ENCODE measurements at regions not wholly inside any gene's neighbourhood (a gene's known extent, or its start where the extent isn't known, plus 50 kb on each side); places are given as distances from the start of the nearest gene placed in this dataset.

DNA sequence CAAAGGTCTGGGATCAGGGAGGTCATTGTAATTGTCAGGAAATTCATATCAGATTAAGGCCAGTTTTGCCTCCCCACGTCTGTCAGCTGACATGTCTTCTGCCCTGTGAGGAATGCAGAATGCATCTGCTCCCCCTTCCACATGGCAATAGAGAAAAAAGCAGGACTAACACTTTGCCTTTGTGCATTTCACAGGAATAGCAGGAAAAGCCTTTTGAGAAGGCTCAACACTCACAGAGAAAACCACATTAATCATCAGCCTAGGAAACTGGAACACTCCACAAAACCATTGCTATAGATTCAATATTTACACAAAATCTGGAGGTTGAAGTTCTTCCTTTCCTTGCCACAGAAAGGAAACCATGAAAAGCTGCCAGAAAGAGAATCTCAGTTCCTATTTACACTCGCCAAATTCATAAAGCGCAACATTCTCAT, 165.2 kb upstream of the HES1 start:
- no peak for DNase-seq

DNA sequence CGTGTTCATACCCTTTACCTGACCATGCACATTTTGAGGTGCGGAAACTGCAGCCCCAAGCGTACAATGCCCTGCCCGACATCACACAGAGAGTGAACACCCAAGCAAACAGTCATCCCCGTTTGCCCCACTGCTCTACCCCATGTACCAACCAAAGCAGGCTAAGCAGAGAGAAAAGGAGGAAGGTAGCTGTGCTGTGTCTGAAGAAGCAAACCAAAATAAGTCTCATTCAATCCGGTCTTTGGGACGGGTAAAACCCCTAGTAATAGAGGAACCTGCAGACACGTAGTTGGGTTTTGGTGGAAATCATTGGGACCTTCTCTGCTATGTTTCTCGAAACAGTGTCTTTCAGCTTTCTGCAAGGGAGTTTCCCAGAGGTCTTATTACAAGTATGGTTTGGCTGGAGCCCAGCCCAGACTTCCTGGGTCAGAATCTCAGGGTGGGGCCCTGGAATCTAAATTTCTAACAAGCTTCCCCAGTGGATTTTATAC, 164.6 kb upstream of the HES1 start:
- no peak for DNase-seq

DNA sequence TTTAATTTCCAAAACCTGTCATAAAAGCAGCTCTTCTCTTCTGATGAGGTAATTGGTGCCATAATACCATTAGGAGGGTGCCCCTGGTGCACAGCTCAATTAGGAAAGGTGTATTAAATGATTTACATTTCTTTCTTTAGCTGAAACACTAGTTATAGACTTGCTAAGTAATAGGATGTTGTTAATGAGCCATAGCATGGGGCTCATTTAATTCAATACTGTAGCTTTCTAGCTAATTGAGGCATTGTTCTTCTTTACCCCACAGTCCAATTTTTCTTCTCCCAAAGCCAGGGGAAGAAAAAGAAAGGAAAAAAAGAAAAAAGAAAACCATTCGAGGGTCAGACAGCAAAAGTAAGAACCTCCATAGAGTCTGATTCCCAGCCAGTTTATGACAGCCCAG, 164.0 kb upstream of the HES1 start:
- no peak for DNase-seq

DNA sequence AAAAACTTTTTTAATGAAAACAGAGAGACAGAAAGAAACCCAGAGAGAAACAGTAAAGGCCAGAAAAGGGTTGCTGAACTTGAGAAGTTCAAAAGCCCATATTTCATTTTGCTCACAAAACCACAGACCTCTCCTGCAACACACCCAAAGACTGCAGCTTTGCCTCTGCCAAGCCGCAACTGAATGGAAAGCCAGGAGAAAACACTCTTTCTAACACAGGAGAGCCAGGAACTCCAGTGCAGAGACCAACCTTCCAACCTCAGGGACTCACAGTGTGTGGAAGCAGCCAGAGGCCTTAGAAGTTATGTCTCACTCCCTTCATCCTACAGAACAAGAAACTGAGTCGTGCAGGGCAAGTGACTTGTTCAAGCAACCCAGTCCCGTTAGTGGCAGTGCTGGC, 163.1 kb upstream of the HES1 start:
- DNase-seq = no peak

DNA sequence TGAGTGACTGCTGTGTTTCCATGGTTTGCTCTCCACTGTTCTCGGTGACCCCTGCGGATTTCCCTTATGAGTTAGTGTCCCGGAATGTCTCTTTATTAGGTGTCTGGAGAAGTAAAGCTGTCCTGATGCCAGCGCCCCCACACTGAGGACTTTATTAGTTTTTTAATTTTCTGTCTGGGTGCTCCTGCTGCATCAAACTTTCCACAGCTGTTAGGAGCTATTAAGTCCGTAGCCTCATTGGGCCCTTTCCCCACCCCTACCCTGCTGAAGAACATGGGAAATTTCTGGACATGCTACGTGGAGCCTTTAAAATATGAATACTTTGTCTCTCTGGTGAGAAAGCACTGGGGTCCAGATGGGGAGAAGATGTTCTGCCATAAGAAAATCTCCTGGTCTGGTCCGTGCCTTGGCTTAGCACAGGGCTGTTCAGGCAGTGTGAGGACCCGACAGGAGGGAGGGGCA, 161.7 kb upstream of the HES1 start:
- no peak for DNase-seq

DNA sequence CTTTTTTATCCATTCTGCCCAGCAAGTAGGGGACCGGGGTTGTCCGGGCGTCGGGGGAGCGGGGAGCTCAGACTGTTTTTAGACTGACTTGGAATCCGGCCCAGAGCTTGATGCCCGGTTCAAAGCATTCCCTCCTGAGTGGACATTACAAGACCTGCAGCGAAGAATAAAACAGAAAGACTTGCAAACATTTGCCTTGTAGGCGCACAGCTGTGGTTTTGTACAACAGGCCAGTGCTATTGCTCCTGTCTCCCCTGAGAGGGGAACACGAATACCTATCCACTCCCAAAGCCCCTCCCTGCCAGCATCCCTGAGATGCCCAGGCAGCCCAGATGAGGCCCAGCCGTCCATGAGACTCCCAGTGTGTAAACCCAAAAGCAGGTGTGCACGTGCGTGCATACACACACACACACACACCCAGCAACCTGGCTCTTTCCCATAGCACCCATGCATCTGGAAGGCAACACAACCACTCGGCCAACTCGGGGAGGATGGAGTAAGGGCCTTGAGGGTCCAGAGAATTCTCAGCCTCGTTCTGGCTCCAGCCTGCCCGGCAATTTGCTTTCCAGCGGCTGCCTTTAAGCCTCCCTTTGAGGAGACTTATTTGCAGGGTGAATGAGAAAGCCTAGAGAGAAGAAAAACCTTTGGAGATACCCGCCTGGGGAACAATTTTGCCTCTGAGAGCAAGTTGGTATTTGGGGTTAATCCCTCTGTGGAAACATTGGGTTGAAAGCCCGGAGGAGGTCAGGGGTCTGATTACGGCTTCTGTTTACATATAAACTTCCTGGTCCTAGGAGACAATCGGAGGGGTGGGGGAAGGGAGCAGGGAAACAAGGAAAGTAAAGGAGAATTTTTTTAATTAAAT, 161.0 kb upstream of the HES1 start:
- peak; percentile 74 for DNase-seq

DNA sequence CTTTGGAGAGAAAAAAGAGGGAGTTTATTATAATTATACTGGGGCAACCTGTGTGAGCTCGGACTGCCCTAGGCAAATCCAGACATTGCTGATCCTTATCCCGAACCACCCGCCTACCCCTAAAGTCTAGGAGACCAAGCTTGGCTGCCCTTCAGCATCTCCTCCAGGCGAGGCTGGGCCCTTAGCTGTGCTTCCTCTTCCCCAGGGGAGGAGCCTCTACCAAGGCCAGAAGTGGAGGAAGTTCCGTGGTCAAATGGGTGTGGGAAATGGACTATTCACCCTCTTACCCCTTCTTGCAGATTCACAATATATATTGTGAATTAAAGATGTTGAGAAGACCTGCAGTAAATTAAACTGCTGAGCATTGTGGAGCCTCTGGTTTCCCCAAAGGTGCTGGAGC, 158.3 kb upstream of the HES1 start:
- DNase-seq = no peak

DNA sequence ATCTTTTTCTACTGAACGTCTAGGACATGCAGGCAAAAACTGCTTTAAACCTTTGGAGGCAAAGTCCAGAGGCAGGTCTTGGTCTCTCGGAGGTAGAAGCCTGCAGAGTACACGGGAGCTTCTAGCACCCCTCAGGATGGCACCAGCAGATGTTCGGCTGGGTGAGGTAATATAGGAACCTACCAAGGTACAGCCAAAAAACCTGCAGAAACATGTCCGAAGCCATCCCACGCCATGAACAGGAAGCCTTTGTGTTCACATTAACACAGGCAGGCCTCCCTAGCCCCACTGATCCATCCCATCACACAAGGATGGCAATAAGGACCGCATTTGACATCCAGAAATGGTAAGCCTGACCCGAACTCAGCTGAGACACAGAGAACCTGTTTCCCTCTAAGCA, 157.9 kb upstream of the HES1 start:
- no peak for DNase-seq

DNA sequence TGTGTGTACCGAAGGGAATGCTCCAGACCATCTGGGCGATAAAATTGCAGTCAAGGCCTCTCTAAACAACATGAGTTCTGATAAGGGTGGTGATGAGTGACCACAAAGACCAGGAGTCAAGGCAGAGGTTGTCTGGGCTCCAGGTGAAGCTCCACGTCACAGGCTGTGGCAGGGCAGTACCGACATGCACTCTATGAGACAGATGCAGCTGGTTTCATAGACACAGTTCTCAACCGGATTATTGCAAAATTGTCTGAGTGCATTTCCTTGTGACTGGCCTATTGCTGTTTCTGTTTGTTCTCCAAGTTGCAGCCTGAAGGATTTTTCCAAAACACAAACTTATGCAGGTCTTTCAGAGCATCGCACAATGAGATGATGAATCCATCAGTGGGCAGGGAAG, 157.5 kb upstream of the HES1 start:
- no peak for DNase-seq

DNA sequence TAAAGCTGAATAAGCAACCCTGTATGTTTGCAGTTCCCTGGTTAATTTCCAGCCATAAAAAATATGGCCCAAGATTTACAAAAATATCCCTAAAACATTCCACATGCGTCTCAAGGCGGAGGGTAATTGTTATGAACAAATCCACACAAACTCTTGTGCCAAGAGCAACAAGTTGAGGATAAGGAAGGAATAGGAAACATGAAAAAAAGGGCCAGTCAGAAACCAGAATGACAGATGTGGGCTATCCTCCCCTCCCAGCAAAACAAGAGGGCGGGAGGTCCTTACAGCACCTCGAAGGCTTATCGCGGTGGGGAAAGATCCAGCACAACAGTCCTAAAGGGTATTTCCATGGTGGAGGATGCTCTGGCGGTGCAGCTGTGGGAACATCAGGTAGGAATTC, 155.6 kb upstream of the HES1 start:
- DNase-seq = no peak

DNA sequence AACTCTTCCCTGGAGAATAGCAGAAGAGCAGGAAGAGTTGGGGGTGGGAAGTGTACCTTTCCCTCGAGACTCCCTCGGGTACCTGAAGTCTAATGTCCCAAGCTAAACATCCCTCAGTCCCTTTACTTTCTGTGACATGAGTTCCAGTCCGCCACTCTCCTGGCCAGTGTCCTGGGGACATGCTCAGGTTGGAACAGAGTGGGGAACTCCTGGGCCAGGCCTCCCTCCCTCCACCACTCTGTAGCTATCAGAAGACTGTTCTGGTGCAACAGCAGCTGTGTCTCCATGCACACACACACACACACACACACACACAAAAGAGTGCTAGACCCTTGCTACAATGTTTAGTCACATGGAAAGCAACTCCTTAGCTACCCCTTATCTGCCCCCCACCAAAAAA, 155.0 kb upstream of the HES1 start:
- no peak for DNase-seq

DNA sequence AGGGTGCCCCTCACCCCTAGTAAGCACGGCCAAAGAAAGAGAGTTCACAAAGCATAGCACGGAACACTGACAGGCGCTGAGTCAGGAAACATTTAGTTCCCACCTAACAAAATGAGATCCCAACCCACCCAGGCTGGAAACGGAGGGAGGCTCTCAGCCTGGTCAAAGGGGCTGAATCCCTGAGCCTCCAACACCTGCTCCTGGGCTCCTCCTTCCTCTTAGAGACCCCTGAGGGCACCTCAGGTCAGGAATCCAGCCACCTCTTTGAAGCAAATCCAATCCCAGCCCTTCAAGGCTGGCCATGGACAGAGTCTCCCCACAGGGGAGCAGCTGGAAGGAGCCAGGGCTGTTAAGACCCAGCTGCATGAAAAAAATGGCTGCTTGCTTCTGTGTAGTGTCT, 154.4 kb upstream of the HES1 start:
- no peak for DNase-seq

DNA sequence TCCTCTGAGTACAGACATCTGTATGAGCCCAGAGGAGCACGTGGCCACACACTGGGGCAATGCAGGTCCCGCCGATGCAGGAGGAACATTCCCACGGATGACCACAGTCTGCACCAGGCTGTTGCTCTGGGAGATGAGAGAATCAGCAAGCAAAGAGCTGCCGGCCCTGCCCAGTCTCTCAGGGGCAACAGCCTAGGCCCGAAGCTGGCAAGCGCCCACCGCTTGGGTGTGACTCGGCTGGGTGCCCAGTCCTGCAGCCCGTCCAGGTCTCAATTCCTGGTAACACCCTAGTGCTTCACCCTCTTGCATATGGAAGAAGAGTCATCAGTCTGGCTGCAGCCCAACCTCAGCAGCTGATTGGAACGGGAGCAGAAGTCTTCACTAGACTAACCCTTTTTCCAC, 153.7 kb upstream of the HES1 start:
- no peak for DNase-seq

DNA sequence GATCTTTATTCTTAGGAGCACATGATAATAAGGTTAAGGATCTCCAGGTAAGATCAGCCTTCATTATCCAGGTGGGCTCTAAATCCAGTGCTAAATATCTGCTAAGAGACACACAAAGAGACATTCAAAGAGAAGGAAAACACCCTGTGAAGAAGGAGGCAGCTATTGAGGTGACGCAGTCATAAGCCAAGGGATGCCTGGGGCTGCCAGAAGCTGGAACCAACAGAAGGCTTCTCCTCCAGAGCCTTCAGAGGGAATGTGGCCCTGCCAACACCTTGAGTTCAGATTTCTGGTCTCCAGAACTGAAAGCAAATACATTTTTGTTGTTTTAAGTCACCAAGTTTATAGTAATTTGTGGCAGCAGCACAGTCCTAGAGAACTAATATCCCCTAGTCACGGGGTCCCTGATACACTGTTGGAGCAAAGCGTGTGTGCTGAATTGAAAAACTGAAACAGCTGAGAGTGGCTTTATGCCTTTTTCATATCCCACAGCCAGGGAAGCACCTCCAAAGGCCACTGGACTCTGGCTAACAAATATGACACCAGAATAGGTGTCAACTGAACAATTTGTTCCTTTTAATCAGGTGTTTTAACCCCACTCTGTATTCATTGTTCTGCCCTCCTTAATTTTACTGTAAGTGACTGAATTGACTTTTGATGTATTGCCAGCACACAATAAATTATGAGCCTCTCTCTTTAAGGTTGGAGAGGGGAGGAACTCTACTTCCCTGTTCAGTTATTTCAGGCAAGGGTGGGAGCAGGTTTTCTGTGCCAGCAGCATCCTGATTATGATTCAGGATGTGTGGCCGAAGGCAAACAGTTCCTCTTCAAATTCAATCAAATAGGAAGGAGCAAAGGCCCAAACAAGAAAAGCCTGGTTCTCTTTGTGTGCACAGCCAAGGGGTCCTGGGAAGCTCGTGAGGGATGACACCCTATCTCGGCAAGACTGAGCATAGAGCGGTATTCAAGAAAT, 151.8 kb upstream of the HES1 start:
- no peak for DNase-seq

DNA sequence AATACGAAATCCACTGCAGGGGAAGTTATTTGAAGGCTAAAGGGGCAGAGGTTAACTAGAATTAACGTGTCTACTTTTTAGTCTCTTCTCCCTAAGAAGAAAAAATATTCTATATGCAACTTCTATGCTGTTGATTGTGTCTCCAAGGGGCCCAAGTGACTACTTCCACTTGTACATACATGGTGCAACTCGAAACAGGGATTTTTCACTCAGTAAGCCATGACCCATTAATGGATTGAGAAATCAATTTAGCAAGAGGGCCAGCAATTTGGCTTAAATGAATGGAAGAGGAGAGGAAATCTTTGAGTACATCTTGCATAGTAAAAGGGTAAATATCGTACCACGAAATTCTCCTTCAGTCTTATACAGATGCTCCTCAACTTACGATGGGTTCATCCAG, 151.1 kb upstream of the HES1 start:
- no peak for DNase-seq

DNA sequence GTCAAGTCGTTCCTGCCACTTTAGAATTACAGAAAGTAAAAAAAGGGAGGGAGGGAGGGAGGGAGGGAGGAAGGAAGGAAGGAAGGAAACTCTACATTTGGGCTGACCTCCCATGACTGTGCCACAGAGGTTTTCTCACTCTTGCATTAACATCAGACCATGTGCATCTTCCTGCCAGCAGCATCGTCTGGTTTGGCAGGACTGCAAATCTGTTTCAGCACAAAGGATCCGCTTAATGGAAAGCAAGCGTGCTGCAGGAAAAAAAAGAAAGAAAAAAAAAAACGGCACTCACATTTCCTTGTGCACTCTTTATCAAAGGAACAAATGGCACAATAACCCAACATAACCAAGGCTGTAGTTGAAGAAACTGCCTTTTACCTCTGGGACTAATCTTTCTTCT, 148.8 kb upstream of the HES1 start:
- DNase-seq = no peak

DNA sequence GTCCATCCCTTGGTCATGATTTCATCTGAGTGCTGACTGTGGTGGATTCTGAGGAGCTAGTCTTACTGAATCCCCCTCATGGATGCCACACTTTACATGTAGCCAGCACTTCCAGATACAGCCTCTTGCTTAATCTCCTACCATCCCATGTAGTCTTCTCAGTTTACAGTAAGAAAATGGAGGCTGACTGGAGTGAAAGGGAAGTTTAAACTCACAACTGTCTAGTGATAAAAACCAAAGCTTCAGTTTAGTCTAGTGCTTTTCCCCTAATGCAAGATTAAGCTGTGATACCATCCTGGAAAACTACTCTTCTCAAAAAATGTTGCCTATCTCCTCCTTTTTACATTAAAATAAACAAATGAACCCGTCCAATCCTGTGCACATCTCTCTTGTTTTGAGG, 146.8 kb upstream of the HES1 start:
- DNase-seq = no peak

DNA sequence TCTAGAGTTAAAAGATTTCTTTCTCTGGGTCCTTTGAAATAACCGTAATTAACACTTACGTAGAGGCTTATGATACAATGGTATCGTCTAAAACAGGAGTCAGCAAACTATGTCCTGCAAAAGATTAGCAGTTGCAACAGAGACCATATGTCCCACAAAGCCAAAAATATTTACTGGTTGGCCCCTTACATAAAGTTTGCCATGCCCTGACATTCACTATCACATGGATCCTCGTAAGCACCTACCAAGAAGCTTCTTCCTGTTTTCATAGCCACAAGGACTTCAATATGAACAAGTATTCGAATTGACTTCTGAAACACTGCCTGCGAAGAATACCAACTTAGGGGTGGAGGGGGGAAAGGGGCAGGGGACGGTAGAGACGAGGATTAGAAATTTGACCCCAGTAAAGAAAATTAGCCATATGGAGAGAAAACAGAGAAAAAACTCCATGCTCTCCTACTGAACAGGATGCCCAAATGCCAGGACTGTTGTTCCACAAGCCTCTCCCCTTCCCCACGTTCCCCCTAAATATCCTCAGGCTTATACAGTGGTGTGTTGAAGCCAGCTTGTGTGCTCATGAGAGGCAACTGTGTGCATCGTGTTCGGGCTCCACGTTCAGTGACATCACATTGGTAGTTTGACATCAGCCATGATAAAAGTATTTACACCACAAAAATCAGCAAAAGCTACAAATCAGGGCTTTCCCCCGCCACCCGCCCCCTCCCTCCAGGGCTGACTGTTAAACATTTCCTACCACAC, 144.1 kb upstream of the HES1 start:
- no peak for DNase-seq

DNA sequence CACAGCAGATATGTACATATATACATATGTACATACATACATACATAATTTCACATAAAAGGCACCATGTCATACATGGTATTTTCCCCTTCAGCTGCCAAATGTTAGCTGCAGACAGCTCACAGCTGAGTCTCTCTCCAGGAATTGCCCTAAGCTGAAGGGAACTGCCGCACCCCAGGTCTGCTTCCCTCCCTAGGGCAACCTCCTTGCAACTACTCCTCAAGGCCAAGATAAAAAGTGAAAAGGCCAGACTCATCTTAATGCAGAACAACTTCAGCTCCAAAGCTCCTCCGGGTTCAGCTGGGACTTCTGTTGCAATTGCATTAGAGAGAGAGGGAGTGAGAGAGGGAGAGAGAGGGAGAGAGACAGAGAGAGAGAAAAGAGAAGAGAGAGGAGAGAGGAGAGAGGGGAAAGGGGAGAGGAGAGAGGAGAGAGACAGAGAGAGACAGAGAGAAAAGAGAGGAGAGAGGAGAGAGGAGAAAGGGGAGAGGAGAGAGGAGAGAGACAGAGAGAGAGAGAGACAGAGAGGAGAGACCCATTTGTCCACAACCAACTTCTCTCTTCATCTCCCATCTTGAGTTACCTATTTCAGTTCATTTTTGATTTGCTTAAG, 143.4 kb upstream of the HES1 start:
- DNase-seq = no peak

DNA sequence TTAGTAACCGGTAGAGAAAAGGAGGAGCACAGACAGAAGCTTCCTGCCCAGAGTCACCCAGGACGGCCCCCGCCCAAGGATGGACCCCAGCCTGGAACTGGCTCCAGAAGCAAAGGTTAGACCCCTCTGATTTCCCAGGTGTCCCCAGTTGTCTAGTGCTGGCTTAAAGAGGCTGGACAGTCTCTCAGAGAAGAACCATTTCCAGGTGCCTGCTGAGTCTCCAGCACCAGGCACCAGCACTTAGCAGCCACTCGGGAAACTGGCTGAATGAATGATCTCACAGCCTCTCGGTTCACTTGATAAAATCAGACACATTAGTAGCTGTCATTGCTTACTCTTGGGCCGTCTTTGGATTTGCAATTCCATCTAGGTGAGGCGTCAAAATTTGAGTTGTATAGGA, 139.7 kb upstream of the HES1 start:
- peak; percentile 46 for DNase-seq

DNA sequence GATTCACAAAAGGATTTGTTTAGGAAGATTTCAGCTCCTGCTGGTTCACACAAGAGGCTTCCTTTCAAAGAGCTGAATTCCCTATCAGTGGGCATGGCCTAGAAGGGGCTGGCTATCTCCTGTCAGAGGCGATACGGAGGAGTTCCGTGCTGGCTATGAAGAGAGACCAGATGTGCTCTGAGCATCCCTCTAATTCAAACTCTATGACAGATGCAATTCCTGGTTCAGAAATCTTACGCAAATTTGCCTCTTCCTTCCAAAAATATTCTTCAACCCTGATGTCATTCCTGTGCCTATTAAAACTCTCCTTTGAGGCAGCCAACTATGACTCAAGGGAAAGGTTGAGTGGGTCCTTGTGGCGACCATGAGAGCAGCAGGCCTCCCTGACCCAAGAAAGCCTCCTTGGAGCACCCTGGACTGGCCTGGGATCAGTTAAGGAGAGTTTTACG, 139.3 kb upstream of the HES1 start:
- no peak for DNase-seq

All from NCI-H146 (cell line).